HFFc6 (cell line): ENCODE measurements at regions not wholly inside any gene's neighbourhood (a gene's known extent, or its start where the extent isn't known, plus 50 kb on each side); places are given as distances from the start of the nearest gene placed in this dataset.
A peak's percentile ranks its signal among the peaks of the same experiment; 100 is the strongest.

ENCODE experiments used
- DNase-seq: peaks from one replicate; pipeline ENCODE4 v3.0.0-alpha.2; 2018
- H3K27ac Mint-ChIP-seq: 2 replicates; pipeline ENCODE4 v1.8.0; 2020; ENCODE audit warnings: mild to moderate bottlenecking, mixed read lengths
- H3K27me3 Mint-ChIP-seq: 2 replicates; pipeline ENCODE4 v1.8.0; 2021; ENCODE audit warnings: mild to moderate bottlenecking, moderate library complexity, mixed read lengths; ENCODE audit not compliant: insufficient read depth
- H3K36me3 Mint-ChIP-seq: 2 replicates; pipeline ENCODE4 v1.8.0; 2021; ENCODE audit warnings: low read depth, mixed read lengths
- H3K4me1 Mint-ChIP-seq: 2 replicates; pipeline ENCODE4 v1.8.0; 2020; ENCODE audit warnings: low read depth, mixed read lengths
- H3K4me3 Mint-ChIP-seq: 2 replicates; pipeline ENCODE4 v1.8.0; 2020; ENCODE audit warnings: mild to moderate bottlenecking, moderate library complexity, mixed read lengths
- H3K9me3 Mint-ChIP-seq: 2 replicates; pipeline ENCODE4 v1.8.0; 2020; ENCODE audit warnings: mild to moderate bottlenecking, mixed read lengths
- TF ChIP-seq, protein P1 (sequence below): fragments of 200-600 bp; sonication (generic); IDR thresholded peaks from 2 replicates; pipeline ENCODE4 v1.5.0; 2021; ENCODE audit warnings: antibody characterized with exemption, mild to moderate bottlenecking

DNA sequence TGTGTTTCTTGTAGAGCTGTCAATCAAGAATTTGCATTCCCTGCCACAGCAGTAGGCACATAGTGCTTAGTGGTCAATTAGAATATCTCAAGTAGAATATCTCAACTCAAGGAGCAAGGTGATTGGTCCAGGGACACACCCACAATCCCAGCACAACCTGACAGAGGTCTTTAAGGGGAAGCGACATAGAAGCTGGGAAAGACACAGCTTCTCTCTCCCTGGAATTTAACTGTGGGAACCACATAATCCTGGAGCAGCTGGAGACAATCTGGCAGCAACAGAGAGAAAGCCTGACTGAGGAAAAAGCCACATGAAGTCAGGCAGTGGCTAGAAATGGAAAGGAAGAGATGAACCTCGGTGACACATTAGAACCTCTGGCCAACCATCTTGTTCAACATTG, 85.7 kb upstream of the LMO3 start:
- TF ChIP-seq, protein P1, sequence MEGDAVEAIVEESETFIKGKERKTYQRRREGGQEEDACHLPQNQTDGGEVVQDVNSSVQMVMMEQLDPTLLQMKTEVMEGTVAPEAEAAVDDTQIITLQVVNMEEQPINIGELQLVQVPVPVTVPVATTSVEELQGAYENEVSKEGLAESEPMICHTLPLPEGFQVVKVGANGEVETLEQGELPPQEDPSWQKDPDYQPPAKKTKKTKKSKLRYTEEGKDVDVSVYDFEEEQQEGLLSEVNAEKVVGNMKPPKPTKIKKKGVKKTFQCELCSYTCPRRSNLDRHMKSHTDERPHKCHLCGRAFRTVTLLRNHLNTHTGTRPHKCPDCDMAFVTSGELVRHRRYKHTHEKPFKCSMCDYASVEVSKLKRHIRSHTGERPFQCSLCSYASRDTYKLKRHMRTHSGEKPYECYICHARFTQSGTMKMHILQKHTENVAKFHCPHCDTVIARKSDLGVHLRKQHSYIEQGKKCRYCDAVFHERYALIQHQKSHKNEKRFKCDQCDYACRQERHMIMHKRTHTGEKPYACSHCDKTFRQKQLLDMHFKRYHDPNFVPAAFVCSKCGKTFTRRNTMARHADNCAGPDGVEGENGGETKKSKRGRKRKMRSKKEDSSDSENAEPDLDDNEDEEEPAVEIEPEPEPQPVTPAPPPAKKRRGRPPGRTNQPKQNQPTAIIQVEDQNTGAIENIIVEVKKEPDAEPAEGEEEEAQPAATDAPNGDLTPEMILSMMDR = no peak
- Mint-ChIP-seq H3K9me3 (no peaks in the 10 kb centered on the region; the same call in 1 of the 2 replicates), H3K36me3 (no peaks in the 10 kb centered on the region), H3K4me1 (no peaks in the 10 kb centered on the region), H3K27ac (no peak overlapping the region), H3K4me3 (no peak overlapping the region), H3K27me3 (0 out of 2 replicates have a peak, but pooled peaks cover 3% of the 10 kb centered on the region)
- no peak for DNase-seq

DNA sequence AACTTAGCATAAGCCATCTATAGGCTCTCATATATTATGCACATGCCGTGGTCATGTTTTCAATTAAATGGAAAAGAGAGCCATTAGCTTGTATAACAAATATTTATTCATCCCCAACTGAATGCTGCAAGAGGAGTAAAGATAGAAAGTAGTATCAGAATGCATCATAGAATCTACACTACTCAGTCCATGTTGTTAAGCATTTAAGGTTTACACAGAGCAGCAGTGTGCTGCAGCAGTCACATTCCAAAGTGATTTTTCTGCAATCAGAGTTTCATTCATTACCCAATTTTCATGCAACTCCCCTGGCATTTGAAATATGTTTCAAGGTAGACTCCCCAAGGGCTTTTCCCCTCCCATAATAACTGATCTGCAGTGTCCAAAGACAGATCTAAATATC, 82.2 kb upstream of the LMO3 start:
- Mint-ChIP-seq H3K4me3 (no peak overlapping the region), H3K27me3 (peaks cover 3% of the 10 kb centered on the region; the same call in 1 of the 2 replicates), H3K27ac (no peak overlapping the region), H3K4me1 (no peaks in the 10 kb centered on the region), H3K9me3 (no peaks in the 10 kb centered on the region), H3K36me3 (no peaks in the 10 kb centered on the region)
- TF ChIP-seq, protein P1 = no peak
- no peak for DNase-seq

DNA sequence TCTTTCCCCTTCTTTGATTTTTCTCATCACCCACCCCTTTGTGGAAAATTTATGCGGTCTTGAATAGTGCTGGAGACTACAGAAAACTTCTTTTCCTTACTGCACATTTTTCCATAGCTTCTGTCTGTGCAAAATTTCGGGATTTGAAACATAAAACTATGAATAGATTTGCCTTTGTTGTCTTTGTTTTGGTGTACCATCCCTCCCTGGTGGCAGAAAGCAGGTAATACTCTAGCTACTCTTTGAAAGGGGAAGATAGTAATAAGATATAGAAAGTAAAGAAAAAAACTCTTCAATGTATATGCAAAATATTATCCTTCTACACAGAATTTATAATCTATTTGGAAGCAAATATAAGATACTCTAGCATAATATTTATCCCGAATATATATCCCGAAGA, 79.1 kb upstream of the LMO3 start:
- Mint-ChIP-seq H3K27me3 (no peaks in the 10 kb centered on the region; the same call in 1 of the 2 replicates), H3K4me3 (no peak overlapping the region), H3K9me3 (no peaks in the 10 kb centered on the region), H3K27ac (no peak overlapping the region), H3K4me1 (no peaks in the 10 kb centered on the region), H3K36me3 (no peaks in the 10 kb centered on the region)
- peak; percentile 2 for DNase-seq
- TF ChIP-seq, protein P1 = peak; percentile 75

DNA sequence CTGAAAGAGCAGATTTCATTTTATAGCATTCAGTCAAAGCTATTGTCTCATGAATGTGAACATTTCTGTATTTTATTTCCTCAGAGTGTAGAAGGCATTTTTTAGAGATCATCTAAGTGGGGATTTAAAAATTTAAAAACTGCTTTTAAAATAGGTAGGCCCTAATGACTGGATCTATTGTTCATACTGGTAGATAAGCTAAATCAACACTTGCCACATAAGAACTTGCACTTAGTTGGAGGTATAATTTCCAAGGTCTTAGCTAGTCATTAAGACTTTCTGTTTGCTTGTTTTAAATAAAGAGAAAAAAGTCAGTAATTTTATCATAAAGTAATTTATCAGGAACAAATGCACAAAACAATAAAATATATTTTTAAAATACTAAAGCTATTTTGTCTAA, 75.2 kb upstream of the LMO3 start:
- no peaks in the 10 kb centered on the region; the same call in 1 of the 2 replicates for H3K27me3 Mint-ChIP-seq
- TF ChIP-seq, protein P1 = no peak

DNA sequence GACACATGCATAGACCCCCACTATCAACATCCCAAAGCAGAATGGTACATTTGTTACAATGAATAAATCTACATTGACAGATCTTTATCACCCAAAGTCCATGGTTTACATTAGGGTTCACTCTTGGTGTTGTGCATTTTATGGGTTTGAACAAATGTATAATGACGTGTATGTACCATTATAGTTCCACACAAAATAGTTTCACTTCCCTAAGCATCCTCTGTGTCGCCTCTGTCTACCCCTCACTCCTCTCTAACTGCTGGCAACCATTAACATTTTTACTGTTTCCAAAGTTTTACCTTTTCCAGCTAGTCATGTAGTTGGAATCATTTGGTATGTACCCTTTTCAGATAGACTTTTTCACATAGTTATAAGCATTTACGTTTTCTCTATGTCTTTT, 69.5 kb upstream of the LMO3 start:
- no peak for DNase-seq
- Mint-ChIP-seq H3K27ac (no peak overlapping the region), H3K27me3 (no peaks in the 10 kb centered on the region), H3K4me3 (no peak overlapping the region), H3K4me1 (no peaks in the 10 kb centered on the region), H3K9me3 (no peaks in the 10 kb centered on the region), H3K36me3 (no peaks in the 10 kb centered on the region)
- TF ChIP-seq, protein P1 = no peak

More for the DNA sequence above, 75.2 kb upstream of the LMO3 start:
- no peak for DNase-seq
- Mint-ChIP-seq H3K9me3 (no peaks in the 10 kb centered on the region), H3K36me3 (no peaks in the 10 kb centered on the region), H3K4me1 (no peaks in the 10 kb centered on the region), H3K27ac (no peak overlapping the region), H3K4me3 (no peak overlapping the region)

DNA sequence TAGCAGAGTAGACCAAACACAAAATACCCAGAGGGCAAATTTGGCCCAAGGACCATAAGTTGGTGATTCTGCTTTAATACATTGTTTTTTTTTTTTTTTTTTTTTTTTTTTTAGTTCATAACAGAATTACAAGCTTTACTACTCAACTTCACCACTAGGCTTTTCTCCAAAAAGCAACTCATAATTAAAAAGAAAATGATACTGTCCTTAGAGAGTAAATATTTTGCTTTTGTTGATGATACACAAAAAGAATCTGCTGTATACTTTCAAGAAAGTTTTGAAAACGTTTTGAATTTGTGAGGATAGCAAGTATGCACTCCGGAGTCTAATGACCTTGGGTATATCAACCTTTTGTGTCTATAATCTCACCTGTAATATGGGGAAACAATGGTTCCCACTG, 68.9 kb upstream of the LMO3 start:
- no peaks in the 10 kb centered on the region for H3K27me3 Mint-ChIP-seq
- H3K9me3 Mint-ChIP-seq = no peaks in the 10 kb centered on the region
- H3K36me3 Mint-ChIP-seq = no peaks in the 10 kb centered on the region
- no peak overlapping the region for H3K27ac Mint-ChIP-seq
- TF ChIP-seq, protein P1 = peak; percentile 46
- no peak for DNase-seq
- no peaks in the 10 kb centered on the region for H3K4me1 Mint-ChIP-seq
- no peak overlapping the region for H3K4me3 Mint-ChIP-seq
